Body of pancreas (tissue), 4 donors: ENCODE measurements at regions not wholly inside any gene's neighbourhood (a gene's known extent, or its start where the extent isn't known, plus 50 kb on each side); places are given as distances from the start of the nearest gene placed in this dataset.
A peak's percentile ranks its signal among the peaks of the same experiment; 100 is the strongest.

Experiments
- ATAC-seq: fragments of 150-250 bp; one replicate; pipeline ENCODE4 v1.9.1; 2016
- DNase-seq, 4 donors: peaks; one replicate each; pipeline ENCODE4 v3.0.0-alpha.2; 2019
- H3K27ac ChIP-seq, 4 donors: fragments of 200-600 bp; sonication (generic); 1 replicate in 3 of 4; 2 replicates in 1 of 4; pipeline versions ENCODE4 v1.5.1 to v1.6.1; 2016 to 2019; ENCODE audit warnings: mild to moderate bottlenecking in 1 of 4, mixed read lengths in 1 of 4, moderate library complexity in 1 of 4
- H3K27me3 ChIP-seq, 2 donors: fragments of 200-600 bp; sonication (generic); one replicate each; pipeline ENCODE4 v1.6.0; 2016; ENCODE audit warnings: mild to moderate bottlenecking in 1 of 2
- H3K36me3 ChIP-seq, 2 donors: fragments of 200-600 bp; sonication (generic); replicated peaks in 1 of 2; 2 replicates each; pipeline ENCODE4 v1.5.1; 2016; ENCODE audit warnings: low read depth in 2 of 2; ENCODE audit not compliant: insufficient read depth in 1 of 2
- H3K4me1 ChIP-seq: fragments of 200-600 bp; sonication (generic); one replicate; pipeline ENCODE4 v1.6.0; 2016
- H3K4me3 ChIP-seq, 2 donors: fragments of 200-600 bp; sonication (generic); 1 replicate in 1 of 2; 2 replicates in 1 of 2; pipeline ENCODE4 v1.5.1; 2016 to 2019
- H3K9me3 ChIP-seq, 3 donors: fragments of 200-600 bp; sonication (generic); 1 replicate in 2 of 3; 2 replicates in 1 of 3; pipeline ENCODE4 v1.5.1; 2016
- POLR2A ChIP-seq, 3 donors: fragments of 450-650 bp; IDR thresholded peaks; one replicate each; pipeline ENCODE4 v1.6.1; 2016; ENCODE audit warnings: antibody characterized with exemption in 3 of 3, mild to moderate bottlenecking in 2 of 3
- WGBS, 2 donors: methylation state at CpG; one replicate each; pipeline ENCODE4 v1.1.5; 2017; 5-methylcytosine and 5-hydroxymethylcytosine counted together
- intact Hi-C: fragments of 100-400 bp; cut with DNase I; formaldehyde crosslinking; loops from one replicate; pipeline ENCODE4 v1.15.1; 2023
- TF ChIP-seq, protein P1 (sequence below), 7 experiments: fragments of 450-650 bp in 4 of 7; fragments of 200-600 bp in 3 of 7; sonication (generic) in 3 of 7; IDR thresholded peaks; one replicate each; pipeline ENCODE4 v1.5.1; 2016 to 2019; ENCODE audit warnings: antibody characterized with exemption in 7 of 7

DNA sequence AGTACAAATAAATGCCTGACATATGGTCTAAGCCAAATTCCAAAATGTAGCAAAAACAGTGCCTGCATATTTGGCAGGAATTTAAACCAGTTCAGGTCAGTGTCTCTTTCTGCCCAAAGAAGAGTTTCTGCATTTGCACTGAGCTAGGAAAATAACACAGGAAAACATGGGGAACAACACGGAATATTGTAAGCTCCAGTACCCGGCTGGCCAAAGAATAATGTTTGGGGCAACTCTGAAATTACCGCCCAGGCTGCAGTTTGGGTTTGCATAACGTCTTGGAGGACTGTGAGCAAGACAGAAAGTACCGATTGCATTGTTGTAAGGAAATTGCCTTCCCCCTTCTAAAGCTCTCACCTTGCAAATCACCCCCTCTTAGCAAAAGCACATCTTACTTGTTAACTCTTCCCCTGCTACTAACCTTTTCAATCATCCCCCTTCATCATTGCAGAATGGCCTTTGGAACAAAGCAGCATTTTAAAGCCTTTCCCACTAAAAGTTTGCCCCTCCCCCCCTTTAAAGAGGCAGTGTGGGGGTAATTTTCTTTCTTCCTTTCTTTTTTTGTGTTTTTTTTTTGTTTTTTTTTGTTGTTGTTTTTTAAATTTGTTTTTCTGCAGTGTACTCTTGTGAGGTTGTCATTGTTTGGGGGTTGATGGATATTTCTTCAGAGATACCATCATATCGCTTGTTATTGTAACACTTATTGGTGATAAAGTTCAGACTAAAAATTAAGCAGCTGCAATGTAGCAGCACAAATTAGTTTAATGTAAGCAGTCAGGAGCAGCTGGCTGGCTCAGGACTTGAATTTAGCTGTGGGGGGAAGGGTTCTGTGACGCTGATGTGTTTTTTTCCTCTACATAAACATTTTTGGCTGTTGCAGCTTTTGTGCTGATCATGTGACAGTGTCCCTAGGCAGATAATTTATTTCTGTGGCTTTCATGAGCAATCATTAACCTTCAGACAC is 100.0 kb upstream of the CITED2 start:
- peak; percentile 60 for ATAC-seq
- peak in 2 of 3 donors; percentile 60 to 66 for TF ChIP-seq POLR2A (IDR thresholded peaks at IDR 0.05)
- TF ChIP-seq, protein P1, sequence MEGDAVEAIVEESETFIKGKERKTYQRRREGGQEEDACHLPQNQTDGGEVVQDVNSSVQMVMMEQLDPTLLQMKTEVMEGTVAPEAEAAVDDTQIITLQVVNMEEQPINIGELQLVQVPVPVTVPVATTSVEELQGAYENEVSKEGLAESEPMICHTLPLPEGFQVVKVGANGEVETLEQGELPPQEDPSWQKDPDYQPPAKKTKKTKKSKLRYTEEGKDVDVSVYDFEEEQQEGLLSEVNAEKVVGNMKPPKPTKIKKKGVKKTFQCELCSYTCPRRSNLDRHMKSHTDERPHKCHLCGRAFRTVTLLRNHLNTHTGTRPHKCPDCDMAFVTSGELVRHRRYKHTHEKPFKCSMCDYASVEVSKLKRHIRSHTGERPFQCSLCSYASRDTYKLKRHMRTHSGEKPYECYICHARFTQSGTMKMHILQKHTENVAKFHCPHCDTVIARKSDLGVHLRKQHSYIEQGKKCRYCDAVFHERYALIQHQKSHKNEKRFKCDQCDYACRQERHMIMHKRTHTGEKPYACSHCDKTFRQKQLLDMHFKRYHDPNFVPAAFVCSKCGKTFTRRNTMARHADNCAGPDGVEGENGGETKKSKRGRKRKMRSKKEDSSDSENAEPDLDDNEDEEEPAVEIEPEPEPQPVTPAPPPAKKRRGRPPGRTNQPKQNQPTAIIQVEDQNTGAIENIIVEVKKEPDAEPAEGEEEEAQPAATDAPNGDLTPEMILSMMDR (IDR thresholded peaks at IDR 0.05): no peak

DNA sequence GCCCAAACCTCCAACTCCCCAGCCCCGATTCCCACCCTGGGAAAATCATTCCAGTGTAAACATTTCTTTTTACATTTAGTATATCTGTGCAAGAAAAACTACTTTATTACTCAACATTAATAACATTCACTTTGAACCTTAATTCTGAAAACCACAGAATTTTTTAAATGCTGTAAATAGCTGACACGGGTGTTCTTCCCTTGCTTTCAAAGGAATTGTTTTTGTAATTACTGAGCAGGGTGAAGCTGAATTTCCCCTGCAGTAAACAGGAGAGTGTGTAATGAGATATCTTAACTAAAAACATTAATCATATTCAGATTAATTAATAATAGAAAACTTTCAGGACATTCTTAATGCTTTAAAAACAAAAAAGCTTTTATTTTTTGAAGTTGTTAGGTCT is 99.3 kb upstream of the CITED2 start:
- intact Hi-C loops: no loop called here
- no peak for ATAC-seq

More for the DNA sequence above, 100.0 kb upstream of the CITED2 start:
- H3K27ac ChIP-seq: peak overlapping the region; percentile 46 to 83 (median 78)
- no peaks in the 10 kb centered on the region for H3K27me3 ChIP-seq
- no peaks in the 10 kb centered on the region for H3K9me3 ChIP-seq
- peak; percentile 37 to 57 (median 48) for DNase-seq
- 8 to 10% methylated on average over 7 of the region's 7 CpGs for WGBS, 2 donors
- no peak overlapping the region for H3K4me3 ChIP-seq
- no peaks in the 10 kb centered on the region for H3K36me3 ChIP-seq
- peaks cover 34% of the 10 kb centered on the region for H3K4me1 ChIP-seq
- intact Hi-C loops: no loop called here

DNA sequence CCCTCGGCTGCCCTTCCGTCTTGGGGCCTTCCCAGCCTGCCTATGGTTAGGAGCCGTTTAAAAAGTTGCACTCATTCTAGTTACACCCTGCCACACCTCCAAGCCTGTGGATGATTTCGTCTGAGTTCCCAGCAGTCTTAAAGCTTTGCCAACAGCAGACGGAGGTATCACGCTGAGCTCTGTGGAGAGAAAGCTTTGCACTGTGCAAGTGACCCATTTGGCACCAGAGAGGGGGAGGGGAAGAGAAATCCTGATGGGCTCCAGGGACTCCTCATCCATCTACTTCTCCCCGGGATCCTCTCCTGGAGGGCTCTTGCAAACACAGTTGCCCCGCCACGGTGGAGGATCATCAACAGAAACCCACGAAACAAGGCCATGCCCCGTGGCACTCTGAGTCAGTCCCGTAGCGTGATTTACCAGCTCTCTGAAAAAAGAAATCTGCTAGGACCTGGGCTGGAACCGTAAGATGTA is 98.8 kb upstream of the CITED2 start:
- TF ChIP-seq, protein P1 (IDR thresholded peaks at IDR 0.05): no peak
- TF ChIP-seq POLR2A (IDR thresholded peaks at IDR 0.05): peak; percentile 15 to 82 (median 80)
- Histone ChIP-seq H3K27ac (peak overlapping the region; percentile 73 to 83 (median 78)), H3K27me3 (no peaks in the 10 kb centered on the region), H3K4me3 (no peak overlapping the region), H3K36me3 (no peaks in the 10 kb centered on the region), H3K9me3 (no peaks in the 10 kb centered on the region), H3K4me1 (peaks cover 34% of the 10 kb centered on the region)
- ATAC-seq (peak; percentile 79), DNase-seq (peak; percentile 68 to 76 (median 69))
- WGBS, 2 donors: 26 to 28% methylated on average over 11 to 14 of the region's 14 CpGs
- intact Hi-C loops: no loop called here

More for the DNA sequence above, 99.3 kb upstream of the CITED2 start:
- TF ChIP-seq, protein P1 (IDR thresholded peaks at IDR 0.05): no peak
- TF ChIP-seq POLR2A (IDR thresholded peaks at IDR 0.05): no peak
- no peak overlapping the region for H3K4me3 ChIP-seq
- H3K27me3 ChIP-seq: no peaks in the 10 kb centered on the region
- H3K9me3 ChIP-seq: no peaks in the 10 kb centered on the region
- peaks cover 34% of the 10 kb centered on the region for H3K4me1 ChIP-seq
- no peak for DNase-seq
- no peaks in the 10 kb centered on the region for H3K36me3 ChIP-seq
- WGBS, 2 donors: 4 to 11% methylated on average over 2 of the region's 2 CpGs
- H3K27ac ChIP-seq: peak overlapping the region; percentile 73 to 83 (median 78)

DNA sequence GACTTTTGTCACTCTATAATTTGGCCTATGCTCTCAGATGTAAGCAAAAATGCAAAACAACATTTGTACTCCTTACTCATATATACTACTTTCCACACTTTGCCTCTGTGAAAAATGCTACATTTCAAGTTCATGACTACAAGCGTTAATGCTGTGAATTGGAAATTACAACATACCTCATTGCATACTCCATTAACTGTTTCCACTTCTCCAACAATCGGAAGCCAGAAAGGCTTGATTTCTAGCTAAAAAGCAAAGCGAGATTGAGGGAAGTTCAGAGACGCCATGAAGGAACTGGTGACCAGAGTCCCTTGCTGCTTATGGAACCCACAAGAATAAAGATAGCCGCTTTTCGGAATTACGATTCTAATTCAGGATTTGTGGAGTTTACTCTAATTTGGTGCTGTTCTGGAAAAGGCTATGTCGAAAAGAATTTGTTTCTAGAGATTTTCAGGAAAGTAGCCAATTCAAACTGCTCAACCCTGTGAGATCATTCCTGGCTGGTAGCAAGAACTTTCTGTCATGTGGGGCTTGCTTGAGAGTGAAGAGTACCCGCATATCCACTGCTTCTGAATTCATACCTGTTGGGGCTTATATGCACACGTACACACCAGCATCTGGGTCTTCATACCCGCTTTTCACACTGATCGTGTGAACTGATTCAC is 98.0 kb upstream of the CITED2 start:
- ATAC-seq (peak; percentile 51), DNase-seq (peak in 2 of 4 donors; percentile 12 to 21)
- no peak overlapping the region for H3K4me3 ChIP-seq
- no peaks in the 10 kb centered on the region for H3K9me3 ChIP-seq
- H3K4me1 ChIP-seq: peaks cover 34% of the 10 kb centered on the region
- TF ChIP-seq POLR2A (IDR thresholded peaks at IDR 0.05): no peak
- TF ChIP-seq, protein P1 (IDR thresholded peaks at IDR 0.05): no peak
- intact Hi-C loops: no loop called here
- WGBS, 2 donors: 69 to 82% methylated on average over 12 of the region's 12 CpGs
- peak overlapping the region; percentile 73 to 83 (median 78) for H3K27ac ChIP-seq
- H3K36me3 ChIP-seq: no peaks in the 10 kb centered on the region
- H3K27me3 ChIP-seq: no peaks in the 10 kb centered on the region
